ENCODE measurements at regions not wholly inside any gene's neighbourhood (a gene's known extent, or its start where the extent isn't known, plus 50 kb on each side); places are given as distances from the start of the nearest gene placed in this dataset.

DNA sequence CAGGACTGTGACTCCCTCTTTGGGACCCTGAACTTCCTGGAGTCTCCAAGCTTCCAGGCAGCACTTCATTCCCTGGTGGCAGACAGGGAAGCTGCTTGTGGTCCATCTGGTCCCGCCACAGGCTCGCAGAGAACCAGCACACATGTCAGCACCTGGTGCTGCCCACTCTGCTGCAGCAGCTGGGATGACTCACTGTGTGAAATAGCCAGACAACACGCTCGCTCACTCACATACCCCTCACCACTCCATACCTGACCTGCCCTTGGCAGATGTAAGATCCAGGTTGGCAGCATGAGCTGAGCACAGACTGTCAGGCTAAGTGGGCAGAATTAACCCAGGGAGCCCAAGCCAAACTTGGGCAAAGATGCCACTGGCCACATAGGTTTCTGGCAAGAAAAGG, 613.5 kb downstream of the PCDH18 start:
- no peak overlapping the region for H3K4me3 ChIP-seq
- no peak for TF ChIP-seq POLR2A (IDR thresholded peaks at IDR 0.05)
- TF ChIP-seq, protein P1, sequence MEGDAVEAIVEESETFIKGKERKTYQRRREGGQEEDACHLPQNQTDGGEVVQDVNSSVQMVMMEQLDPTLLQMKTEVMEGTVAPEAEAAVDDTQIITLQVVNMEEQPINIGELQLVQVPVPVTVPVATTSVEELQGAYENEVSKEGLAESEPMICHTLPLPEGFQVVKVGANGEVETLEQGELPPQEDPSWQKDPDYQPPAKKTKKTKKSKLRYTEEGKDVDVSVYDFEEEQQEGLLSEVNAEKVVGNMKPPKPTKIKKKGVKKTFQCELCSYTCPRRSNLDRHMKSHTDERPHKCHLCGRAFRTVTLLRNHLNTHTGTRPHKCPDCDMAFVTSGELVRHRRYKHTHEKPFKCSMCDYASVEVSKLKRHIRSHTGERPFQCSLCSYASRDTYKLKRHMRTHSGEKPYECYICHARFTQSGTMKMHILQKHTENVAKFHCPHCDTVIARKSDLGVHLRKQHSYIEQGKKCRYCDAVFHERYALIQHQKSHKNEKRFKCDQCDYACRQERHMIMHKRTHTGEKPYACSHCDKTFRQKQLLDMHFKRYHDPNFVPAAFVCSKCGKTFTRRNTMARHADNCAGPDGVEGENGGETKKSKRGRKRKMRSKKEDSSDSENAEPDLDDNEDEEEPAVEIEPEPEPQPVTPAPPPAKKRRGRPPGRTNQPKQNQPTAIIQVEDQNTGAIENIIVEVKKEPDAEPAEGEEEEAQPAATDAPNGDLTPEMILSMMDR (IDR thresholded peaks at IDR 0.05) = no peak
- H3K27me3 ChIP-seq = no peaks in the 10 kb centered on the region
- no peak for DNase-seq
- intact Hi-C loops (cut with DNase I; ENCODE audit: low total_unique reads) = no loop called here
- H3K4me1 ChIP-seq = no peaks in the 10 kb centered on the region
- H3K36me3 ChIP-seq = no peaks in the 10 kb centered on the region
- no peak overlapping the region for H3K27ac ChIP-seq
- no peaks in the 10 kb centered on the region for H3K9me3 ChIP-seq

DNA sequence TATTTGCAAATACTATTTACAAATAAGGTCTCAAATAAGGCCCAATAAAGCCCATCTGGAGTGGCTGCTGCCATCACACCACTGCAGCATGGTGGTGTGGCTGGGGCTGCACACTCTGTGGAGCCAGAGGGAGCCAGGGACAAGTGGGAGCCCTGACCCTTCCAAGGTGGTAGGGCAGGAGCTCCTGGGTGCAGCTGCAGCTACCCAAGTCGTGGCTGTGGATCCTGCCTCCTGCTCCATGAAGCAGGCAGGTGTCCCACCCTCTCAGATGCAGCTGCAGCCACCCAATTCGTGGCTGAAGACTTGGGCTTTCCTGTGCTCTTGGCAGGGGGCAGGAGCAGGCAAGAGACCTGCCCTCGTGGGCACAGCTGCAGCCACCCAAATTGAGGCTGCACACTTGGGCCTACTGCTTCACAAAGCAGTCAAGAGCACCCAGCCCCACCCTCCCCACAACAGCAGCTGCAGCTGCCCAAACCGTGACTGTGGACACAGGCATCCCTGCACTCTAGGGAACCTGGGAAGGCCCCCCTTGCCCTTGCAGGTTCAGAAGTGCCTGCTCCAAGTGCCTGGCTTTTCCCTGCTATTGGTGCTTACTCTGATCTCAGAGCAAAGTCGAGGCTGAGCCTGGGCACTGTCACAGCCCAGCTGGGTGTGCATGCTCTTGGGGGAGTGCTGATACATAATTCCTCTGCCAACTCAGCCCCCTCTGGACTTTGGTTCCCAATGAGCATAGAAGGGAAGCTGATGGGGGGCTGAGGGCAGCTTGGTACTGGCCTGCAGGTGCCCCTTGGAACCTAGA, 614.8 kb downstream of the PCDH18 start:
- Histone ChIP-seq H3K4me1 (no peaks in the 10 kb centered on the region), H3K36me3 (no peaks in the 10 kb centered on the region), H3K27me3 (no peaks in the 10 kb centered on the region), H3K9me3 (no peaks in the 10 kb centered on the region), H3K27ac (no peak overlapping the region), H3K4me3 (no peak overlapping the region)
- intact Hi-C loops (cut with DNase I; ENCODE audit: low total_unique reads) = no loop called here
- no peak for DNase-seq
- TF ChIP-seq, protein P1 (IDR thresholded peaks at IDR 0.05) = no peak
- no peak for TF ChIP-seq POLR2A (IDR thresholded peaks at IDR 0.05)

DNA sequence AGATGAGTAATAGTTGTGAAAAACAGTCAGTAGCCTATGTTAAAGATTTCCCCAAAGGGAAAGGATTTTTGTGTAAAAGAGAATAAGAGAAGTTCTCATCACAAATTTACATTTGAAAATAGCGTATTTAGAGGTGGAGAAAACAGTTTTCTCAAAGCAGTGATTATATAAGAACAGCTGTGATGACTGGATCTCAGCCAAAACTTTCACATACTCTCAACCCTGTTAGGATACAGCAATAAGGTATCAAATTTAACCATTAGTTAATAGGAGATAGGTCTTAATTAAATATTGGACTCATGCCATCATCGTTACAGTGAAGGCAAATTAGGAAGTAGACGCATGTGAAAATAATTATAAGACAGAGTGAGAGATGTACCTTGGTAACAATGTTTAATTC, 622.7 kb downstream of the PCDH18 start:
- TF ChIP-seq, protein P1 (IDR thresholded peaks at IDR 0.05) = no peak
- no peak for TF ChIP-seq POLR2A (IDR thresholded peaks at IDR 0.05)
- intact Hi-C loops (cut with DNase I; ENCODE audit: low total_unique reads) = no loop called here
- Histone ChIP-seq H3K27ac (no peak overlapping the region), H3K9me3 (no peaks in the 10 kb centered on the region), H3K36me3 (no peaks in the 10 kb centered on the region), H3K4me1 (no peaks in the 10 kb centered on the region), H3K27me3 (no peaks in the 10 kb centered on the region), H3K4me3 (no peak overlapping the region)
- no peak for DNase-seq

DNA sequence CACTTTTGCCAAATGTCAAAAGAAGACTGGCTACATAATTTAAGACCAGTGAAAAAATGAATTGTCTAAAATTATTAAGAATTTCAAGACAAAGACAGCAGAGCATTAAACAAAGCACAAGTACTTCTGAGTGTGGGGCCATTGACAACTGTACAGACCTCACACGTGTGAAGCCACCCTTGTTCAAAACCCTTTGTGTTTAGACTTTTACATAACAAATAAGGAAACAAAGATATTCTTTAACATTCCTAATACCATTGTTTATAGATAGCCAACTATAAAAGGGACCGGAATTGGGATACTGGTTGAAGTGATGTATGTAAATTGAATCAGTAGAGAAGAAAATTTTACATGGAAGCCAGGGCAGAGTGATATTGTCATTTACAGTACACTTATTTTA, 624.2 kb downstream of the PCDH18 start:
- no peak for DNase-seq
- H3K4me1 ChIP-seq = no peaks in the 10 kb centered on the region
- H3K4me3 ChIP-seq = no peak overlapping the region
- H3K27ac ChIP-seq = no peak overlapping the region
- intact Hi-C loops (cut with DNase I; ENCODE audit: low total_unique reads) = no loop called here
- no peak for TF ChIP-seq POLR2A (IDR thresholded peaks at IDR 0.05)
- TF ChIP-seq, protein P1 (IDR thresholded peaks at IDR 0.05) = no peak
- no peaks in the 10 kb centered on the region for H3K27me3 ChIP-seq
- no peaks in the 10 kb centered on the region for H3K36me3 ChIP-seq
- H3K9me3 ChIP-seq = no peaks in the 10 kb centered on the region

DNA sequence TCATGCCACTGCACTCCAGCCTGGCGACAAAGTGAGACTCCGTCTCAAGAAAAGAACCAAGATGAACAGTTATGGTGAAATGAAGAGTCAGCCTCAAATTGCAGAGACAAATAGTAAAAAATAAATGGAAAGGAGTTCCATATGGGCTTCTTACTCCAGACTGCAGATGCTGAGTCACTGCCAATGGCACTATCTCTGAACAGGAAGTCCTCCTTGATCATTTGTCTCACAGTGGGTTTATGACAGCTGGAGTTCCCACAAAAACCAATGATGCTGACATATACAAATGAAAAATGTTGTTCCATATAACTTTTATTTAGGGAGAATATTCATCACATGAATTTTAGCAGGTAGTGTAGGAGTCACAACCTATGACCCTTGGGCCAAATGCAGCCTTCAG, 631.6 kb downstream of the PCDH18 start:
- Histone ChIP-seq H3K27ac (no peak overlapping the region), H3K4me3 (no peak overlapping the region), H3K27me3 (no peaks in the 10 kb centered on the region), H3K36me3 (no peaks in the 10 kb centered on the region), H3K4me1 (no peaks in the 10 kb centered on the region), H3K9me3 (no peaks in the 10 kb centered on the region)
- no peak for DNase-seq
- intact Hi-C loops (cut with DNase I; ENCODE audit: low total_unique reads) = no loop called here
- TF ChIP-seq, protein P1 (IDR thresholded peaks at IDR 0.05) = no peak
- TF ChIP-seq POLR2A (IDR thresholded peaks at IDR 0.05) = no peak
